Hematopoietic multipotent progenitor cell (in vitro differentiated cells): ENCODE measurements at regions not wholly inside any gene's neighbourhood (a gene's known extent, or its start where the extent isn't known, plus 50 kb on each side); places are given as distances from the start of the nearest gene placed in this dataset.
"Not testable (repeated sequence)": the region's sequence is repeated elsewhere in the genome, so short reads cannot be mapped to it uniquely, and the experiment has no call there.

Experiments used
- DNase-seq, 3 donors: peaks; one replicate each; pipeline ENCODE4 v3.0.0-alpha.2; 2011 to 2015; ENCODE audit warnings: low read depth in 2 of 3, low spot score in 2 of 3

- DNase-seq = no peak
These were observed 229.3 kb upstream of the ZSWIM2 start for GRCh38 chr2:187078297-187078696.

GRCh38 chr2:187075671-187076070 lies 226.7 kb upstream of the ZSWIM2 start:
- DNase-seq = no peak

DNA sequence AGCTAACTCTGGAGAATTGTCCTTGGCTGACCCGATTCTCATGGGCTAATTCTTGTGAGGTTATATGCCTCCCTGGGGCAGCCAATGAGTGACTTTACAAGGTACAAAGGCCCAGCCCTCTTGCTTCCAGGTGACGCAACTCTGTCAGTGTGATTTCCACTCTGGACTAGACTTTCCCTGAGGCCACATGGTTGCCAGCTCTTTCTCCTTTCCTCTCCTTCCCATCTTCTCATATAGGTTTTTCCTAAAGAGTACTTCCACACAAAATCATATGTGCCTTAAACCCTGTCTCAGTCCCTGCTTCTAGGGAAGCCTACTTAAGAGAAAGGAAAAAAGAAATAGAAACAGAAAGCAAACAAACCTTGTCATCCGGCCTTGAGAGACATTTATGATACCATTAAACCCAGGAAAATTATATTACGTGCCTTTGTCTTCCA lies 226.2 kb upstream of the ZSWIM2 start:
- no peak for DNase-seq

- DNase-seq = no peak
These were observed 209.2 kb upstream of the ZSWIM2 start for GRCh38 chr2:187058198-187058597.

GRCh38 chr2:187057466-187057865 lies 208.5 kb upstream of the ZSWIM2 start:
- DNase-seq = no peak

DNA sequence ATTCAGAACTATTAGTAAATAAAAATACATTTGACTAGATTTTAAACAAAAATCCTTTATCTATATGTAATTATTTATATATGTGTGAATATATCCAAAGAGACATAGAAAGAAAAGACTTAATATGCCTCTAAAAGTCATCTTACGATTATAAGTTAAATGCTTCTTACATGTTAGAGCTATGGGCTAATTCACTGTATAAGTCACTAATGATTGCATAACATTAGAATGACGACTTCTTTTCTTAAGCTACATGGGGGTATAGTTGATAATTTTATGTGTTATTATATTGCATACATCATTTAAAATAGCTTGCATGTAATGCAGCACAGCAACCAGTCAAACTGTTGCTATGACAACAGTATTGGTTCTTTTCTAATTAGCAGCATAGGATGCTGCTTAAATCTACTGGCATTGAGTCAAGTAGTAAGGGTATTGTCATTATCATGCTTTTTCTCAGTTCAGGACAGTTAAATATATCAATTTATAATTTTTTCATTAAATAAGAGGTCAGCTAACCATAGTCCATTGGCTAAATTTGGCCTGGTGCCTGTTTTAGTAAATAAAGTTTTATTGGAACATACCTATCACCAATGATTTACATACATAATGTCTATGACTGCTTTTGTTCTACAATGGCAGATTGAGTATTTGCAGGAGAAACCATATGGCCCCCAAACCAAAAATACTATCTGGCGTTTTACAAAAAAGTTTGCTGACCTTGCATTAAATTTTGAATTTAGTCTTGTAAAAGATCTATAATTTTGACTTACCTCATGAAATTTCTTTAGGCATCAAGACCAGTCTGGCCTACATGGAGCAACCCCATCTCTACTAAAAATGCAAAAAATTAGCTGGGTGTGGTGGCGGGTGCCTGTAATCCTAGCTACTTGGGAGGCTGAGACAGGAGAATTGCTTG lies 207.7 kb upstream of the ZSWIM2 start:
- DNase-seq = no peak

GRCh38 chr2:187055463-187055862 lies 206.5 kb upstream of the ZSWIM2 start:
- DNase-seq = peak in 2 of 3 donors; percentile 6 to 45

DNA sequence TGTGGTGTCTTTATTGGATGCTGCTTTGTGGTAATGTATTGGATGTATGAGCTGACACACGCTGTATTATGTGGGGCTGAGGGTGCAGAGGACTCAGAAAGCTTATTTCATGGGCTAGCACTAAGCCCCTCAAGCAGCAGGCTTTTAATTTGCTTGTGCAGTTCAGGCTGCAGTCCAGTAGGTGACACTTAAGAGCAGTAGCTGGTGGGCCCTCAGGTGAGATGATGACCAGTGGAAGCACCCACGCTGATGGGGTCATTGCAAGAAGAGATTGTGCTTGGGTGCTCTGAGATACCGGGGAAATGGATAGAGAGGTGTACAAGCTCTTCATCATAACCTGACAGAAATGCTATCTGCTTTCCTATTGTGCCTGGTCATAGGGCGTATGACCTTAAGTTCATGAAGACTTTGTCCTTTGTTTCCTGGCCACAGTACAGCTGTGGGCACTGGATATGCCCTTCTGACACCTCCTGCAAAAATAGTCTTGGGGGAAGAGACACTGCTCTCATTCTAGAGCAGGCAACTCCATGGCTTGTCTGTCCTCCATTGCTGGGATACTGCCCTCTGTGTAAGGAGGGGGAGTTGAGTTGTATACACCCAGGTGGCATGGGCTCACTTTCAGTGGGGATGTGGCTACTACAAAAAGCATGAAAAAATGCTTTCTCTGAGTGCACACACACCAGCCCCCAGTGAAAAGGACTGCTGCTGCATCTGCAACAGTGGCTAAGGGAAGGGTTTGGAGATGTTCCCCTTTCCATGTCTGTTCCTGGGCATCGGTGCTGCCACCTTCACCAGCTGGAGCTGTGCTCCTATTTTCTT lies 205.7 kb upstream of the ZSWIM2 start:
- no peak for DNase-seq

GRCh38 chr2:187051350-187051749 lies 202.4 kb upstream of the ZSWIM2 start:
- DNase-seq = no peak

DNA sequence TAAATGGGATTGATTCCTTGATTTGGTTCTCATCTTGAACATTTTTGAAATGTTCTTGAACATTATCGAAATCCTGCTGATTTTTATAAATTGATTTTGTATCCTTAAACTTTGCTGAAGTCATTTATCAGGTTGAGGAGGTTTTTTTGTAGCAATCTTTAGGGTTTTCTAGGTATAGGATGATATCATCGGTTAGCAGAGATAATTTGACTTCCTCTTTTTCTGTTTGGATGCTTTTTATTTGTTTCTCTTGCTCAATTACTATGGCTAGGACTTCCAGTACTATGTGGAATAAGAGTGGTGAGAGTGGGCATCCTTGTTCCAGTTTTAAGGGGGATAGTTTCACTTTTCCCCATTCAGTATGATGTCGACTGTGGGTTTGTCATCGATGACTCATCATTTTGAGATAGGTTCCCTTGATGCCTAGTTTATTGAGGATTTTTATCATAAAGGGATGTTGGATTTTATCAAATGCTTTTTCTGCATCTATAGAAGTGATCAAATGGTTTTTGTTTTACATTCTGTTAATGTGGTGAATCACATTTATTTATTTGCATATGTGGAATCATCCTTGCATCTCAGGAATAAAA lies 201.5 kb upstream of the ZSWIM2 start:
- no peak for DNase-seq

GRCh38 chr2:187037310-187037709 lies 188.3 kb upstream of the ZSWIM2 start:
- DNase-seq = no peak

GRCh38 chr2:187034434-187034833 lies 185.5 kb upstream of the ZSWIM2 start:
- no peak for DNase-seq

DNA sequence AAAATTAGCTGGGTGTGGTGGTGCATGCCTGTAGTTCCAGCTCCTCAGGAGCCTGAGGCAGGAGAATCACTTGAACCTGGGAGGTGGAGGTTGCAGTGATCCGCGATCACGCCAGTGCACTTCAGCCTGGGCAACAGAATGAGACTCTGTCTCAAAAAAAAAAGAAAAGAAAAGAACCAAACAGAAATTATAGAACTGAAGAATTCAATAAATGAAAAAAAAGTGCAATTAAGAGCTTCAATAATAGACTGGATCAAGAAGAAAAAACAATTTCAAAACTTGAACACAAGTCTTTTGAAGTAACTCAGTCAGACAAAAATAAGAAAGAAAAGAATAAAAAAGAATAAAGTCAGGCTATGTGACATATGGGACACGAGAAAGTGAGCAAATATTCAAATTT lies 175.8 kb upstream of the ZSWIM2 start:
- peak in 1 of 3 donors; percentile 24 for DNase-seq

DNA sequence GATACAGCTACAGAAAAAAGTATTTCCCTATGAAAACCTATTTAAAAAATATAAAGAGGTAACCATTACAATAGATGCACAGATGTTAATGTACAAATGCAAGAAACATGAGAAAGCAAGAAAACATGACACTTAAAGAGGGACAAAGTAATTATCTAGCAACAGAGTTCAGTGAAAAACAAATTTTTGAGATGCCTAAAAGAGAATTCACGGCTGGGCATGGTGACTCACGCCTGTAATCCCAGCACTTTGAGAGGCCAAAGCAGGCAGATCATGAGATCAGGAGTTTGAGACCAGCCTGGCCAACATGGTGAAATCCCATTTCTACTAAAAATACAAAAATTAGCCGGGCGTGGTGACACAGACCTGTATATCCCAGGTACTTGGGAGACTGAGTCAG lies 175.0 kb upstream of the ZSWIM2 start:
- DNase-seq = not testable (repeated sequence)

DNA sequence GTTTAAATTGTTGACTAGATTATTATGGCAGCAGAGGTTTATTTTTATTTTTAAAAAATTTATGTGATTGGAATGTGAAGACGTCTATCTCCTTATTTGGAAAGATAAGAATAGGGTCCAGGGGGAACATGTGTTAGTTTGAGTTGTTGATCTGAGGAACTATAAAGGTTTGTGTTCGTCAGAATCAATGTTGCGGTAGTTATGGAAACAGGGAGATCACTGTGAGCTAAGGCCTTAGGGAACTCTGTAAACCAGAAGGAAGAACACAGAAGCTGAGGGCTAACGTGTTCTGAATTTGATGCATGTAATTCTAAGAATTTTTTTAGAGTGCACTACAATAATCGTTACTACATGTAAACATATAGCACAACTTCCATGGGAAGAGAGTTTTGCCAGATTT lies 168.5 kb upstream of the ZSWIM2 start:
- DNase-seq = no peak

- DNase-seq = no peak
These were observed 164.1 kb upstream of the ZSWIM2 start for GRCh38 chr2:187013058-187013457.

GRCh38 chr2:187011206-187011832 lies 162.3 kb upstream of the ZSWIM2 start:
- DNase-seq = no peak

DNA sequence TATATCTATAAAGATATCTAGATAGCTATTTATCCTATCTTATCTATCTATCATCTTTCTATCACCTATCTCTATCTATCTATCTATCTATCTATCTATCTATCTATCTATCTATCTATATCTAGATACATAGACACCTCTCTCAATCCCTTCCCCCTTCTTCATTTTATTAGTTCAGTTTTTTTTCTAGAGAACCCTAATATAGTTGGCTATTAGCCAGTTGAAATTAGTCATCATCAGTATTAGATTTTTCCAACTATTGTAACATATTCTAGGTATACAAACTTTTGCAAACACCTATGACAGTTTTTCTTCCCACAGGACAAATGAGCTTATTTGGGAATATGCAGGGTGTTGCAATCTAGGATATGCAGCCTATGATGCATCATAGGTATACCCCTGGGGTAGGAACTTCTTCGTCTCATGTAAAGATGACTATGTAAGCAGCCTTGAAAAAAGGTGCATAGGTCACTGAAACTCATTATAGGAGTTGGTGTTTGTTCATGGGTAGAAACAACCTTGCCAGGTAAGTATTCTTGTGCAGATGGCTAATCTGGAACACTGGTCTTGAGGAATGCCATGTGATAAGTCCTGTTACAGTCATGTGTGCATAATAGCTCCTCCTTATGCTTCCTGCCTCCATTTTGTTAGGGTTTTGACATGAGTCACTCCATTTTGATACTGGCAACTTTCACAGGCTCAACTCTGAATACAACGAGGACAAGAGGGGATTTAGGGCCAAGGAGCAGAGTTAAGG lies 160.7 kb upstream of the ZSWIM2 start:
- DNase-seq = no peak

DNA sequence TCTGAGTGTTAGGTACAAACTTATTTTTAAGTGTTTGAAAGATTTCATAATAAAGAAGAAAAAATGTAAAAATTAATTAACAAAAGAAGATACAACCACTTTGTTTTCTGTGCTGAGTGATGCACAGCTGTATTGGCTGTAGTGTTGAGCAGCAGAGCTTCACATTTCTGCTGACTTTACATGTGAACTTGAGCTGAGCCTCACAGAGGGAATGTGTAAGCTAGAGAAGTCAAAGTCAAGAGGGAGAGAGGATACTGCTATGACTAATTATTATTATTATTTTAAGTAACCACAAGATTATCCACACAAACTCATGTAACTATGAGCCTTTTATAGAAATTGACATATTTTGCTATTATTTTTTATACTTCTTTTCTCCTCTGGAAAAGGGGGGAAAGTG lies 159.1 kb upstream of the ZSWIM2 start:
- DNase-seq = no peak

- DNase-seq = no peak
These were observed 154.6 kb upstream of the ZSWIM2 start for GRCh38 chr2:187003611-187004010.
